ENCODE measurements at regions not wholly inside any gene's neighbourhood (a gene's known extent, or its start where the extent isn't known, plus 50 kb on each side); places are given as distances from the start of the nearest gene placed in this dataset.

DNA sequence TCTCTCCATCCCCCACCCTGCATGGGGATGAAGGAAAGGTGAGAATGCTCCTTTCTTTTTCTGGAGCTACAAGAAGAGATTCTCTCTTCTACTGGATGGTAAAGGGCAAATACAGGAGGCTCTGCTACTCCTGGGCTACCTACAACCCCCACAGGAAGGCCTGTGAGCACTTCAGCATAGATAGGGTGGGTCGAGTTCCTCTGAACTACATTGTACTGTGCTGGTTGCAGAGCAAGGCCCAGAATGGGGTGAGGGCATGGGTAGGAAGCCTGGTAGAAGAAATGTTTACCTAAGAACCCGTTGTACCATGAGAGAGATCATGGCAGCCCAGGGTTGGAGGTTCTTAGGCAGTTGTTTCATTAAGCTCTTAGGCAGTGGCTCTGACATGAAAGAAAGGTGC lies 510.4 kb downstream of the MID1IP1 start:
- no peak overlapping the region for H3K23ac ChIP-seq (ENCODE audit: insufficient read length, low read depth, low read length)
- no peak overlapping the region for H4K8ac ChIP-seq (replicated peaks; ENCODE audit: insufficient read length, low read depth, low read length)
- no peaks in the 10 kb centered on the region for H4K20me1 ChIP-seq (ENCODE audit: control insufficient read depth, insufficient read depth, insufficient read length)
- no peaks in the 10 kb centered on the region for H3K4me1 Mint-ChIP-seq
- H3K36me3 Mint-ChIP-seq (ENCODE audit: insufficient read depth in 1 of 3, low read depth in 3 of 3): peaks cover 0 to 15% (median 2%) of the 10 kb centered on the region in 3 experiments; a peak in 4 of 7 replicates
- no peaks in the 10 kb centered on the region for H3K4me1 ChIP-seq (ENCODE audit: insufficient read depth, low read length)
- H3K18ac ChIP-seq (ENCODE audit: insufficient read length, low read depth, low read length): no peak overlapping the region
- no peak overlapping the region for H2BK5ac ChIP-seq (ENCODE audit: insufficient read length, low read length)
- H3K9ac ChIP-seq (ENCODE audit: extremely low read depth, insufficient read length, low read length): no peak overlapping the region
- peaks cover 7% of the 10 kb centered on the region for H3K27me3 Mint-ChIP-seq (ENCODE audit: low read depth)
- H4K5ac ChIP-seq (ENCODE audit: insufficient read length, low read depth, low read length): no peak overlapping the region
- no peak overlapping the region for H2BK12ac ChIP-seq (ENCODE audit: insufficient read length, low read depth, low read length)
- no peak overlapping the region for H2BK20ac ChIP-seq (ENCODE audit: low read depth, low read length, poor library complexity, severe bottlenecking)
- H2AK5ac ChIP-seq (ENCODE audit: insufficient read length, low read length): no peak overlapping the region
- H3K27ac Mint-ChIP-seq: no peak overlapping the region
- H3T11ph ChIP-seq (ENCODE audit: low read length): no peak overlapping the region
- no peak overlapping the region for H3K4me3 Mint-ChIP-seq
- no peak overlapping the region for H2BK15ac ChIP-seq (ENCODE audit: low read depth, low read length)
- no CpG with 5 or more reads among the region's 2 CpGs for WGBS (ENCODE audit: extremely low coverage, insufficient read length, low lambda C conversion rate)
- H3K27me3 ChIP-seq (ENCODE audit: insufficient read depth, low read length): no peaks in the 10 kb centered on the region
- H3K79me2 ChIP-seq (ENCODE audit: insufficient read depth, low read length): 0 out of 2 replicates have a peak, but pooled peaks cover 2% of the 10 kb centered on the region
- no peak overlapping the region for H3K4me2 ChIP-seq (ENCODE audit: insufficient read depth, insufficient read length, low read length)
- no peak overlapping the region for H3K56ac ChIP-seq (ENCODE audit: insufficient read length, low read depth, low read length)
- H2AFZ ChIP-seq (ENCODE audit: low read length): no peak overlapping the region
- H3K9me3 Mint-ChIP-seq: peaks cover 55 to 77% of the 10 kb centered on the region in 2 experiments
- DNase-seq: no peak
- no peak overlapping the region for H3K4ac ChIP-seq (ENCODE audit: low read depth, low read length)
- no peaks in the 10 kb centered on the region for H3K79me1 ChIP-seq (ENCODE audit: insufficient read depth, low read depth, low read length, poor library complexity, severe bottlenecking)
- no peak overlapping the region for H2BK120ac ChIP-seq (ENCODE audit: low read depth, low read length, poor library complexity, severe bottlenecking)
- no peak overlapping the region for H3K14ac ChIP-seq (ENCODE audit: insufficient read depth, low read length)
- no peaks in the 10 kb centered on the region for H3K9me3 ChIP-seq (ENCODE audit: control insufficient read depth, low read depth, low read length)
- no peak overlapping the region for H3K27ac ChIP-seq (ENCODE audit: insufficient read length, low read depth, low read length)
- TF ChIP-seq, protein P1, sequence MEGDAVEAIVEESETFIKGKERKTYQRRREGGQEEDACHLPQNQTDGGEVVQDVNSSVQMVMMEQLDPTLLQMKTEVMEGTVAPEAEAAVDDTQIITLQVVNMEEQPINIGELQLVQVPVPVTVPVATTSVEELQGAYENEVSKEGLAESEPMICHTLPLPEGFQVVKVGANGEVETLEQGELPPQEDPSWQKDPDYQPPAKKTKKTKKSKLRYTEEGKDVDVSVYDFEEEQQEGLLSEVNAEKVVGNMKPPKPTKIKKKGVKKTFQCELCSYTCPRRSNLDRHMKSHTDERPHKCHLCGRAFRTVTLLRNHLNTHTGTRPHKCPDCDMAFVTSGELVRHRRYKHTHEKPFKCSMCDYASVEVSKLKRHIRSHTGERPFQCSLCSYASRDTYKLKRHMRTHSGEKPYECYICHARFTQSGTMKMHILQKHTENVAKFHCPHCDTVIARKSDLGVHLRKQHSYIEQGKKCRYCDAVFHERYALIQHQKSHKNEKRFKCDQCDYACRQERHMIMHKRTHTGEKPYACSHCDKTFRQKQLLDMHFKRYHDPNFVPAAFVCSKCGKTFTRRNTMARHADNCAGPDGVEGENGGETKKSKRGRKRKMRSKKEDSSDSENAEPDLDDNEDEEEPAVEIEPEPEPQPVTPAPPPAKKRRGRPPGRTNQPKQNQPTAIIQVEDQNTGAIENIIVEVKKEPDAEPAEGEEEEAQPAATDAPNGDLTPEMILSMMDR (conservative IDR thresholded peaks at IDR 0.05): no peak
- H3K23me2 ChIP-seq (ENCODE audit: insufficient read length, low read depth, low read length, poor library complexity, severe bottlenecking): no peaks in the 10 kb centered on the region
- no peak overlapping the region for H4K91ac ChIP-seq (ENCODE audit: insufficient read length, low read depth, low read length)

All from H9 (cell line).